ENCODE measurements at regions not wholly inside any gene's neighbourhood (a gene's known extent, or its start where the extent isn't known, plus 50 kb on each side); places are given as distances from the start of the nearest gene placed in this dataset.

- DNase-seq: no peak
These were observed 389.3 kb downstream of the PMP22 start for GRCh38 chr17:14875557-14876412.

GRCh38 chr17:14873996-14874395 is 391.1 kb downstream of the PMP22 start:
- DNase-seq: no peak

DNA sequence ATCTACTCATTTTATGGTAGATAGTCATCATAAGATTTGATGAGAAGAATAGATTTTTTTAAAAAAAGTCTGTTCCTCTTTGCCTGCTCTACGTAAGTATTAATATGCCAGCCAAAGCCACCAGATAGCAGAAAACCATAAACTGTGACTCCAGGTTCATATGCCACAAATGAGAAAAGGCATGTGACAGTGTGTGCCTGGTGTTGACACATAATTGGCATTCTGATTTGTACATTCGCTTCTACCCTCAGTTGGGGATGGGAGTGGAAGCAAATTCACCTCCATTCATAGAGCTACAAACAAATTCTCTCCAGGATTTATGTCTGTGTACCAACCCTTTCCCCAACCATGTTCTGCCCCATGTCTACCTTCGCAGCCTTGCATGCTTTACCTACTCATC is 391.6 kb downstream of the PMP22 start:
- DNase-seq: no peak

- no peak for DNase-seq
These were observed 393.2 kb downstream of the PMP22 start for GRCh38 chr17:14871921-14872320.

DNA sequence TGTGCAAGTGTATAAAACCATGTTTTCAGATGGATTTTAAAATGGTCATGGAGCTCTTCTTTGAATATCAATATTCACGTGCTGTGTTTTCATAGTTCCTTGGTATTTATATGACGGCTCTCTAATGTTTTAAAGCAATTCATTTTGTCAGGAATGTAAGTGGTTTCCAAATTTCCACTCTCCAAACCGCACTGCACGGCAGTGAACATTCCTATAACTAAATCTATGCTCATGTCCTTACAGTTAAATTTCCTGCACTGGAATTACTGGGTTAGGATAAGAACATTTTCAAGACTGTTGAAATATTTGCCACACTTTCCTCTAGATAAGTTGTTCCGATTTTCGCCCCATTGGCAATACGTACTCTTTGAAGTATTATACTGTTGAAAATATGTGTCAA is 398.9 kb downstream of the PMP22 start:
- no peak for DNase-seq

DNA sequence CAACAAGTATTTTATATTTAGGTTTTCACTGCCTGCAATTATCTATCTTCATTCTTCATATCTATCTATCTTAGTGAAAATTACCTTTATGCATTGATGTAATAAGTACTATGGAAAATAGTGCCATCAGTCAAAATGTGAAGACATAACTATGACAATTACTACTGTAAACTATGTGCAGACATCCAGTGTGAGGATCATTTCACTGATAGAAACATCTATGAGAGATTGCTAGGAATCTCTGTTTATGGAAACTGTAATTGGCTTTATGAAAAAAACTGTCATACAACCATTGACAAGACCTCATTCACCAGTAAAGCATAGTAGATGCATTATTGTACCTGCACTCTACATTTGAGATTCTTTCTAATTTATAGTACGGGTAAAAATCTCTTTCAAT is 401.0 kb downstream of the PMP22 start:
- DNase-seq: no peak

DNA sequence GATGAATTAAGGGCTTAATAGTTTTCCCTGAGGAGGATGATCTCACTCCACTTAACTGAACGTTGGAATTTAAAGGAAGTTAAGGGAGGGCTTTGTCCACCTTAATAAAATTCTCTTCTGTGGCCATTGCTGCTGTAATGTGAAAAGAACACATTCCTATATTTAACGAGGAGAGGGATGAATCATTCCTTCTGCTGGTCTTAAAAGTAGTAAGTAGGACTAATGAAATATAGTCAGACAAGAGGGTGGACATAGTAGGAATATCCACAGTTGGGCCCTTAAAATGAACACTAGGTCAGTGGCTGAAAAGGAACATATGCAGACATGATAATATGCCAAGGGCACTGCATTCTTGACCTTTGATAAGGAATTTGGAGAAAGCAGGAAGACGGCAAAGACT is 405.6 kb downstream of the PMP22 start:
- no peak for DNase-seq

DNA sequence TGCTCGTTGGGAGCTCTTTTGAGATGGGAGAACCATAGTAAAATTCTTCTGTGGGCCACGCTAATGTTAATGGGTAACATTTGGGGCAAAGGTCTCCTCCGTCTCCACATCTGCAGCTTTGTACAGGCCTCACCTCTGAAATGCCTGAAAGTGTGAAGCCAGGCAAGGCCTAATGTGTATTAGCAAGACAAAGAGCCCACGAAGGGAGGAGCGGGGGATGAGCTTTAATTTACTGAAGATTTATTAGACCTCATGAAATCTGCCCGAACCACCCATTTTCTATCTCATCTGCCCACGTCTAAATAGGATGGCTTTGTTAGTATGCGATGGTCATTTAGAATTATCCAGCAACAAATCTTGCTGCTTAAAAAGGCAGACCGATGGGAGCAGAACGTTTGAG is 408.9 kb downstream of the PMP22 start:
- no peak for DNase-seq

GRCh38 chr17:14854691-14855090 is 410.4 kb downstream of the PMP22 start:
- no peak for DNase-seq

- no peak for DNase-seq
These were observed 419.4 kb downstream of the PMP22 start for GRCh38 chr17:14845591-14846281.

- no peak for DNase-seq
These were observed 421.9 kb downstream of the PMP22 start for GRCh38 chr17:14843086-14843795.

GRCh38 chr17:14840616-14841231 is 424.4 kb downstream of the PMP22 start:
- DNase-seq: no peak

DNA sequence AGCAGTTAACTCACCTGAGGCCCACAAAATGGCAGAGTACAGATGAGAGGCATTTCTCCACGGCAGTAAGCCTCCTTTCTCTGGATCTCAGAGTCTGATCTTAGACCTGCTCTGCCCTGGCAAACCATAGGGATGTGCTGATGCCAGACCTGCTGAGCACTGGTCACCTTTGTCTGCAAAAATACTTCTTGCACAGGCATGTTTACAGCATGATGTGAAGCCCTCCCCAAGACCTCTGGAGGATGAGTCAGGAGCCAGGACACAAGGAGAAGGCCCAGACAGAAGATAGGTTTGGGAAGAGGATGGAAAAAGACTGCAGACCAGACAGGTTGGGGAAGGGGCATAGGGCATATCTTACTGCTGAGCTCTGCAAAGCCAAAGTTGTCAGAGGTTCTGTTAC is 426.6 kb downstream of the PMP22 start:
- no peak for DNase-seq

- no peak for DNase-seq
These were observed 431.8 kb downstream of the PMP22 start for GRCh38 chr17:14833201-14833785.

DNA sequence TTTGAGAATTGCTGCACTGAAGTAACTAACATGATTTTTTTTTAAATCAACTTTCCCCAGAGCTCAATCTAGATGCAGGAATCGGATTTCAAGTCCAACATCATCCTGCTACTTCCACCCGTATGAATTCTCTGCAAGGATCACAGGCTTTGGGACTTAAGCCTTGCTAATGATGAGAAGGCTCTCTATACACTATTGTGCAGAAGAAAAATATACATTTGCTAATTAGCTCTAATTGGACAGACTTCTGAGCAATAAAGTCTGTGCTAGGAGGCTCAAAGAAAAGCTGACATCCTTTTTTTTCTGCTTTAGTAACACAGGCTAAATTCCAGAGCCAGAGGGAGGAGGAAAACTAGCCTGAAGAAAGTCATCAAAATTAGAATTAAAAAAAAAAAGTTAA is 433.6 kb downstream of the PMP22 start:
- DNase-seq: no peak

- no peak for DNase-seq
These were observed 437.7 kb downstream of the PMP22 start for GRCh38 chr17:14827396-14827919.

DNA sequence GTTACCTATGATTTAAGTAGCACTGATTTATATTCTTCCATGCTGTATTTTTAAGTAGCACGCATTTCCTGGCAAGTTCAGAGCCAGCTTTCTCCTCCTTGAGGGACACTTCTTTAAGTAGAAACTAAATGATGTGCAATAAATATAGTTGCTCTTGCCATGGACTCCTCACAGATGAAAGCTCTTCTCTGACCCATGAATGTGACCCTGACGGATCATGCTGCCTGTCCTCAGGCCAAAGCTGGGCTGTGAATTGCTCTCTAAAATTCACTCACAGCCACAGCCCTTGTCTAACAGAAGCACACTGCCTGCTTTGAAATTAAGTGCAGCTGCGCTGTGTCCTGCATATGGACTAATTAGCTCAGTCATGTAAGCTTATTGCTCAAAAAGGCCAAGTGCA is 438.8 kb downstream of the PMP22 start:
- no peak for DNase-seq

DNA sequence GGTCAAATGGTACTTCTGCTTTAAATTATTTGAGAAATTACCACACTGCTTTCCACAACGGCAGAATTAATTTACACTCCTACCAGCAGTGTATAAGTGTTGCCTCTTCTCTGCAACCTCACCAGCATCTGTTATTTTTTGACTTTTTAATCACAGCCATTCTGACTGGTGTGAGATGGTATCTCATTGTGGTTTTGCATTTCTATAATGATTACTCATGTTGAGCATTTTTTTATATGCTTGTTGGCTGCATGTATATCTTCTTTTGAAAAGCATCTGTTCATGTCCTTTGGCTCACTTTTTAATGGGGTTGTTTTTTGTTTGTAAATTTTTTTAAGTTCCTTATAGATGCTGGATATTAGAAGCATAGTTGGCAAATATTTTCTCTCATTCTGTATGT is 446.7 kb downstream of the PMP22 start:
- DNase-seq: no peak

- no peak for DNase-seq
These were observed 450.0 kb downstream of the PMP22 start for GRCh38 chr17:14815079-14815478.

- DNase-seq: no peak
These were observed 451.3 kb downstream of the PMP22 start for GRCh38 chr17:14813649-14814370.

GRCh38 chr17:14808425-14808824 is 456.7 kb downstream of the PMP22 start:
- DNase-seq: no peak

GRCh38 chr17:14805348-14805747 is 459.8 kb downstream of the PMP22 start:
- no peak for DNase-seq
